Panc1 (cell line): ENCODE measurements at regions not wholly inside any gene's neighbourhood (a gene's known extent, or its start where the extent isn't known, plus 50 kb on each side); places are given as distances from the start of the nearest gene placed in this dataset.

Experiments
- CTCF ChIP-seq: fragments of 450-650 bp; IDR thresholded peaks from 2 replicates; pipeline ENCODE4 v1.5.1; 2017; ENCODE audit warnings: mild to moderate bottlenecking
- TF ChIP-seq, protein P1 (sequence below), 2 experiments: IDR thresholded peaks; 2 replicates each; pipeline ENCODE4 v1.6.1; 2011 to 2012; ENCODE audit warnings: low read depth in 2 of 2, control low read depth in 1 of 2, low read length in 1 of 2, mild to moderate bottlenecking in 1 of 2, moderate library complexity in 1 of 2; ENCODE audit not compliant: insufficient read depth in 1 of 2

DNA sequence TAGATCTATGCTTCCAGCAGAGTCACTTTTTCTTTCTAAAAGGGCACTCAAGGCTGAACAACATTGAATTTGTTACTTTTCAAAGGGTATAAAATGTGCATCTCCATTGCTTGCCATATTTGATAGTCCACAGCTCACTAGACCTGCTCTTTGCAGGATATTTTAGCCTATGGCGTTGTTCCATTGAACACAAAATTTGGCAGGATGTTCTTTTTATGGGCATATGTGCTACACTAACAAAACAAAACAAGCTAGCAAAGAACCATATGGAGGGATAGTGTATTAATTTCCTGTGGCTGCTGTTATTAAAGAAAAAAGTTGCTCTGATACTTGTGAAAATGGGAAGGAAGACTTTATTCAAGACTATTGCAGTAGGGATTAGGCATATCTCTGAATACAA lies 828.7 kb downstream of the TYW1 start:
- TF ChIP-seq, protein P1, sequence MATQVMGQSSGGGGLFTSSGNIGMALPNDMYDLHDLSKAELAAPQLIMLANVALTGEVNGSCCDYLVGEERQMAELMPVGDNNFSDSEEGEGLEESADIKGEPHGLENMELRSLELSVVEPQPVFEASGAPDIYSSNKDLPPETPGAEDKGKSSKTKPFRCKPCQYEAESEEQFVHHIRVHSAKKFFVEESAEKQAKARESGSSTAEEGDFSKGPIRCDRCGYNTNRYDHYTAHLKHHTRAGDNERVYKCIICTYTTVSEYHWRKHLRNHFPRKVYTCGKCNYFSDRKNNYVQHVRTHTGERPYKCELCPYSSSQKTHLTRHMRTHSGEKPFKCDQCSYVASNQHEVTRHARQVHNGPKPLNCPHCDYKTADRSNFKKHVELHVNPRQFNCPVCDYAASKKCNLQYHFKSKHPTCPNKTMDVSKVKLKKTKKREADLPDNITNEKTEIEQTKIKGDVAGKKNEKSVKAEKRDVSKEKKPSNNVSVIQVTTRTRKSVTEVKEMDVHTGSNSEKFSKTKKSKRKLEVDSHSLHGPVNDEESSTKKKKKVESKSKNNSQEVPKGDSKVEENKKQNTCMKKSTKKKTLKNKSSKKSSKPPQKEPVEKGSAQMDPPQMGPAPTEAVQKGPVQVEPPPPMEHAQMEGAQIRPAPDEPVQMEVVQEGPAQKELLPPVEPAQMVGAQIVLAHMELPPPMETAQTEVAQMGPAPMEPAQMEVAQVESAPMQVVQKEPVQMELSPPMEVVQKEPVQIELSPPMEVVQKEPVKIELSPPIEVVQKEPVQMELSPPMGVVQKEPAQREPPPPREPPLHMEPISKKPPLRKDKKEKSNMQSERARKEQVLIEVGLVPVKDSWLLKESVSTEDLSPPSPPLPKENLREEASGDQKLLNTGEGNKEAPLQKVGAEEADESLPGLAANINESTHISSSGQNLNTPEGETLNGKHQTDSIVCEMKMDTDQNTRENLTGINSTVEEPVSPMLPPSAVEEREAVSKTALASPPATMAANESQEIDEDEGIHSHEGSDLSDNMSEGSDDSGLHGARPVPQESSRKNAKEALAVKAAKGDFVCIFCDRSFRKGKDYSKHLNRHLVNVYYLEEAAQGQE (IDR thresholded peaks at IDR 0.05; ENCODE audit: insufficient read depth in 1 of 2, low read depth in 2 of 2, low read length in 1 of 2): no peak
- no peak for TF ChIP-seq CTCF
